SK-N-SH treated with all-trans-retinoic acid at 6 μM for 48 hours (cell line): ENCODE measurements at regions not wholly inside any gene's neighbourhood (a gene's known extent, or its start where the extent isn't known, plus 50 kb on each side); places are given as distances from the start of the nearest gene placed in this dataset.

Experiments used
- ATAC-seq: fragments of 200-7000 bp; cut with Tn5 transposase; 3 replicates; pipeline ENCODE4 v1.9.1; 2020; ENCODE audit warnings: mild to moderate bottlenecking, moderate library complexity
- ARNTL ChIP-seq: fragments of 450-650 bp; formaldehyde crosslinking; IDR thresholded peaks from 2 replicates; pipeline ENCODE4 v1.5.0; 2020; ENCODE audit warnings: low read depth, mild to moderate bottlenecking, moderate library complexity, borderline replicate concordance
- BACH2 ChIP-seq: fragments of 250-450 bp; sonication (Bioruptor Pico); IDR thresholded peaks from 2 replicates; pipeline ENCODE4 v1.9.0; 2021; ENCODE audit warnings: mild to moderate bottlenecking, borderline replicate concordance
- ESRRG ChIP-seq: fragments of 250-450 bp; sonication (Bioruptor Pico); IDR thresholded peaks from 2 replicates; pipeline ENCODE4 v1.6.1; 2021; ENCODE audit warnings: mild to moderate bottlenecking
- GLIS3 ChIP-seq: fragments of 250-450 bp; sonication (Bioruptor Pico); IDR thresholded peaks from 2 replicates; pipeline ENCODE4 v1.5.0; 2020; ENCODE audit warnings: mild to moderate bottlenecking, moderate library complexity
- ISL1 ChIP-seq: fragments of 250-450 bp; sonication (Bioruptor Pico); IDR thresholded peaks from 2 replicates; pipeline ENCODE4 v2.1.2; 2022; ENCODE audit warnings: mild to moderate bottlenecking, moderate library complexity
- OSR1 ChIP-seq: fragments of 250-450 bp; sonication (Bioruptor Pico); IDR thresholded peaks from 2 replicates; pipeline ENCODE4 v1.8.0; 2022; ENCODE audit warnings: moderate library complexity, mild to moderate bottlenecking, inconsistent platforms
- PATZ1 ChIP-seq: fragments of 250-450 bp; sonication (Bioruptor Pico); IDR thresholded peaks from 2 replicates; pipeline ENCODE4 v1.8.0; 2020; ENCODE audit warnings: mild to moderate bottlenecking, moderate library complexity, borderline replicate concordance
- RARB ChIP-seq: fragments of 250-450 bp; sonication (Bioruptor Pico); IDR thresholded peaks from 2 replicates; pipeline ENCODE4 v1.8.0; 2021; ENCODE audit warnings: mild to moderate bottlenecking, moderate library complexity
- SNAI2 ChIP-seq: fragments of 250-450 bp; sonication (Bioruptor Pico); IDR thresholded peaks from 2 replicates; pipeline ENCODE4 v1.5.0; 2020; ENCODE audit warnings: mild to moderate bottlenecking, moderate library complexity
- TCF4 ChIP-seq: fragments of 250-450 bp; sonication (Bioruptor Pico); IDR thresholded peaks from 2 replicates; pipeline ENCODE4 v1.8.0; 2021; ENCODE audit warnings: mild to moderate bottlenecking, moderate library complexity, borderline replicate concordance
- ZC3H10 ChIP-seq: fragments of 250-450 bp; sonication (Bioruptor Pico); IDR thresholded peaks from 2 replicates; pipeline ENCODE4 v1.5.1; 2021; ENCODE audit warnings: mild to moderate bottlenecking, moderate library complexity
- ZFP3 ChIP-seq: fragments of 250-450 bp; sonication (Bioruptor Pico); IDR thresholded peaks from 2 replicates; pipeline ENCODE4 v1.5.0; 2020; ENCODE audit warnings: mild to moderate bottlenecking, moderate library complexity
- ZFP30 ChIP-seq: fragments of 450-650 bp; formaldehyde crosslinking; IDR thresholded peaks from 2 replicates; pipeline ENCODE4 v1.5.0; 2022; ENCODE audit warnings: mild to moderate bottlenecking, moderate library complexity
- ZNF565 ChIP-seq: fragments of 450-650 bp; formaldehyde crosslinking; conservative IDR thresholded peaks from 2 replicates; pipeline ENCODE4 v1.5.0; 2020; ENCODE audit warnings: low read depth, mild to moderate bottlenecking, moderate library complexity
- ZNF70 ChIP-seq: fragments of 450-650 bp; formaldehyde crosslinking; IDR thresholded peaks from 2 replicates; pipeline ENCODE4 v1.5.0; 2020; ENCODE audit warnings: mild to moderate bottlenecking, moderate library complexity
- ZNF8 ChIP-seq: fragments of 450-650 bp; formaldehyde crosslinking; IDR thresholded peaks from 2 replicates; pipeline ENCODE4 v1.5.0; 2020; ENCODE audit warnings: mild to moderate bottlenecking, moderate library complexity
- TF ChIP-seq, protein P1 (sequence below): fragments of 250-450 bp; sonication (Bioruptor Pico); IDR thresholded peaks from 2 replicates; pipeline ENCODE4 v1.5.0; 2020; ENCODE audit warnings: mild to moderate bottlenecking, moderate library complexity
- TF ChIP-seq, protein P2 (sequence below): fragments of 250-450 bp; sonication (Bioruptor Pico); IDR thresholded peaks from 2 replicates; pipeline ENCODE4 v1.5.1; 2020; ENCODE audit warnings: low read depth, mild to moderate bottlenecking, moderate library complexity
- TF ChIP-seq, protein P3 (sequence below): fragments of 250-450 bp; sonication (Bioruptor Pico); IDR thresholded peaks from 2 replicates; pipeline ENCODE4 v1.8.0; 2021; ENCODE audit warnings: low read depth, mild to moderate bottlenecking, moderate library complexity, borderline replicate concordance

GRCh38 chr7:81598951-81599350 lies 170.9 kb downstream of the HGF start:
- TF ChIP-seq RARB, result no peak
- no peak for TF ChIP-seq SNAI2 (CRISPR knock-in tag)
- TF ChIP-seq, protein P1, sequence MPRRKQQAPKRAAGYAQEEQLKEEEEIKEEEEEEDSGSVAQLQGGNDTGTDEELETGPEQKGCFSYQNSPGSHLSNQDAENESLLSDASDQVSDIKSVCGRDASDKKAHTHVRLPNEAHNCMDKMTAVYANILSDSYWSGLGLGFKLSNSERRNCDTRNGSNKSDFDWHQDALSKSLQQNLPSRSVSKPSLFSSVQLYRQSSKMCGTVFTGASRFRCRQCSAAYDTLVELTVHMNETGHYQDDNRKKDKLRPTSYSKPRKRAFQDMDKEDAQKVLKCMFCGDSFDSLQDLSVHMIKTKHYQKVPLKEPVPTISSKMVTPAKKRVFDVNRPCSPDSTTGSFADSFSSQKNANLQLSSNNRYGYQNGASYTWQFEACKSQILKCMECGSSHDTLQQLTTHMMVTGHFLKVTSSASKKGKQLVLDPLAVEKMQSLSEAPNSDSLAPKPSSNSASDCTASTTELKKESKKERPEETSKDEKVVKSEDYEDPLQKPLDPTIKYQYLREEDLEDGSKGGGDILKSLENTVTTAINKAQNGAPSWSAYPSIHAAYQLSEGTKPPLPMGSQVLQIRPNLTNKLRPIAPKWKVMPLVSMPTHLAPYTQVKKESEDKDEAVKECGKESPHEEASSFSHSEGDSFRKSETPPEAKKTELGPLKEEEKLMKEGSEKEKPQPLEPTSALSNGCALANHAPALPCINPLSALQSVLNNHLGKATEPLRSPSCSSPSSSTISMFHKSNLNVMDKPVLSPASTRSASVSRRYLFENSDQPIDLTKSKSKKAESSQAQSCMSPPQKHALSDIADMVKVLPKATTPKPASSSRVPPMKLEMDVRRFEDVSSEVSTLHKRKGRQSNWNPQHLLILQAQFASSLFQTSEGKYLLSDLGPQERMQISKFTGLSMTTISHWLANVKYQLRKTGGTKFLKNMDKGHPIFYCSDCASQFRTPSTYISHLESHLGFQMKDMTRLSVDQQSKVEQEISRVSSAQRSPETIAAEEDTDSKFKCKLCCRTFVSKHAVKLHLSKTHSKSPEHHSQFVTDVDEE, result no peak
- no peak for TF ChIP-seq ZFP30 (CRISPR knock-in tag)
- no peak for TF ChIP-seq GLIS3 (CRISPR knock-in tag)
- no peak for TF ChIP-seq TCF4 (CRISPR knock-in tag)
- TF ChIP-seq ISL1 (CRISPR knock-in tag), result no peak
- TF ChIP-seq BACH2 (CRISPR knock-in tag), result no peak
- no peak for TF ChIP-seq OSR1 (CRISPR knock-in tag)
- TF ChIP-seq ESRRG, result no peak
- TF ChIP-seq ZNF8 (CRISPR knock-in tag), result no peak
- TF ChIP-seq ZC3H10, result no peak
- no peak for TF ChIP-seq ZFP3 (CRISPR knock-in tag)
- TF ChIP-seq ZNF565 (CRISPR knock-in tag), result no peak
- TF ChIP-seq ARNTL (CRISPR knock-in tag), result no peak
- TF ChIP-seq, protein P2, sequence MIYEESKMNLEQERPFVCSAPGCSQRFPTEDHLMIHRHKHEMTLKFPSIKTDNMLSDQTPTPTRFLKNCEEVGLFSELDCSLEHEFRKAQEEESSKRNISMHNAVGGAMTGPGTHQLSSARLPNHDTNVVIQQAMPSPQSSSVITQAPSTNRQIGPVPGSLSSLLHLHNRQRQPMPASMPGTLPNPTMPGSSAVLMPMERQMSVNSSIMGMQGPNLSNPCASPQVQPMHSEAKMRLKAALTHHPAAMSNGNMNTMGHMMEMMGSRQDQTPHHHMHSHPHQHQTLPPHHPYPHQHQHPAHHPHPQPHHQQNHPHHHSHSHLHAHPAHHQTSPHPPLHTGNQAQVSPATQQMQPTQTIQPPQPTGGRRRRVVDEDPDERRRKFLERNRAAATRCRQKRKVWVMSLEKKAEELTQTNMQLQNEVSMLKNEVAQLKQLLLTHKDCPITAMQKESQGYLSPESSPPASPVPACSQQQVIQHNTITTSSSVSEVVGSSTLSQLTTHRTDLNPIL (CRISPR knock-in tag), result no peak
- TF ChIP-seq, protein P3, sequence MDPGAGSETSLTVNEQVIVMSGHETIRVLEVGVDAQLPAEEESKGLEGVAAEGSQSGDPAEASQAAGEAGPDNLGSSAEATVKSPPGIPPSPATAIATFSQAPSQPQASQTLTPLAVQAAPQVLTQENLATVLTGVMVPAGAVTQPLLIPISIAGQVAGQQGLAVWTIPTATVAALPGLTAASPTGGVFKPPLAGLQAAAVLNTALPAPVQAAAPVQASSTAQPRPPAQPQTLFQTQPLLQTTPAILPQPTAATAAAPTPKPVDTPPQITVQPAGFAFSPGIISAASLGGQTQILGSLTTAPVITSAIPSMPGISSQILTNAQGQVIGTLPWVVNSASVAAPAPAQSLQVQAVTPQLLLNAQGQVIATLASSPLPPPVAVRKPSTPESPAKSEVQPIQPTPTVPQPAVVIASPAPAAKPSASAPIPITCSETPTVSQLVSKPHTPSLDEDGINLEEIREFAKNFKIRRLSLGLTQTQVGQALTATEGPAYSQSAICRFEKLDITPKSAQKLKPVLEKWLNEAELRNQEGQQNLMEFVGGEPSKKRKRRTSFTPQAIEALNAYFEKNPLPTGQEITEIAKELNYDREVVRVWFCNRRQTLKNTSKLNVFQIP, result no peak
- TF ChIP-seq, all 23 proteins: peak for 0
- no peak for ATAC-seq

DNA sequence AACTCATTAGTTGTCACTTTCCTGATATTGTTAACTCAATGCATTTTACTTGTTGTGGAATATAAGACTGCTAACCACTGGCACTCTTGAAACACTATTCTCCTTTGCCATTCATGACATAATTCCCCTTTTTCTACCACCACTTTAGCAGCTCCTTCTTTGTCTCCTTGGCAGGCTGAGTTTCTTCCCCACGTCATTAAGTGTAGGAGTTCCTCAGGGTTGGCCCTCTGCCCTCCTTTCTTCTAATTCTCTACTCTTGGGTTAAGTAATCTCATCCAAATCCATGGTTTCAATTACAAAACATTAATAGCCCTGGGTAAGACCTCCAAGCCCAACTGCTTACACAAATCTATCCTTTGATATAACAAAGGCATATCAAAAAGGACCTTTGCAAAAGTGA lies 175.1 kb downstream of the HGF start:
- TF ChIP-seq, protein P3, result no peak
- TF ChIP-seq, protein P2 (CRISPR knock-in tag), result no peak
- TF ChIP-seq BACH2 (CRISPR knock-in tag) (no peak), ISL1 (CRISPR knock-in tag) (no peak), PATZ1 (CRISPR knock-in tag) (no peak), OSR1 (CRISPR knock-in tag) (no peak), ESRRG (no peak), ZNF70 (CRISPR knock-in tag) (no peak), ZNF565 (CRISPR knock-in tag) (no peak), RARB (no peak), ZFP30 (CRISPR knock-in tag) (no peak)
- no peak for ATAC-seq

DNA sequence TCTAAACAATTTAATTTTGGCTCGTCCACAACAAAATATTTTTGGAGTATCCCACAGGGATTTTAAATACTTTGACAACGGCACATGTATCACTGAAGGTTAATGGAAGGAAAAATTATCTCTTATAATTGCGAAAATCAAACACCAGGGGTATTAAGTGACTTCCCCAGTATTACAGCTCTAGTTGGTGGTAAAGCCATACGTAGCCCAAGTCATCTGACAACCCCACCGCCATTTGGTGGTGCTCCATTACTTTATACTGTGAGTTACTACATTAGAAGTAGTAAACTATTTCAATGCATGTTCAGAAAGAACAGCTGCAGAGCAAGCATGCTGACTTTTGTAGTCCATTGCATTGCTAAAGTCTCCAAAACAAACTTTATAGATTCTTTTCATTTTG lies 179.7 kb downstream of the HGF start:
- TF ChIP-seq TCF4 (CRISPR knock-in tag) (no peak), RARB (no peak), ARNTL (CRISPR knock-in tag) (no peak), ZNF8 (CRISPR knock-in tag) (no peak)
- TF ChIP-seq, all 23 proteins: peak for 0
- no peak for ATAC-seq
